Ovary (tissue), 3 donors: ENCODE measurements at regions not wholly inside any gene's neighbourhood (a gene's known extent, or its start where the extent isn't known, plus 50 kb on each side); places are given as distances from the start of the nearest gene placed in this dataset.

Experiments used
- CTCF ChIP-seq, 3 donors: fragments of 450-650 bp in 2 of 3; fragments of 200-600 bp in 1 of 3; IDR thresholded peaks; one replicate each; pipeline versions ENCODE4 v1.5.1 to v1.8.0; 2016 to 2022; ENCODE audit warnings: antibody characterized with exemption in 3 of 3, mild to moderate bottlenecking in 1 of 3
- EP300 ChIP-seq: sonication (generic); formaldehyde crosslinking; IDR thresholded peaks from one replicate; pipeline ENCODE4 v1.6.1; 2017; ENCODE audit warnings: antibody characterized with exemption
- POLR2A ChIP-seq: fragments of 450-650 bp; IDR thresholded peaks from one replicate; pipeline ENCODE4 v1.6.1; 2017; ENCODE audit warnings: antibody characterized with exemption, mild to moderate bottlenecking, moderate library complexity
- donor health status: DM: no; HTN: no; CAD: no.

GRCh38 chr12:13313886-13314285, 117.4 kb downstream of the EMP1 start:
- TF ChIP-seq POLR2A (no peak), CTCF (IDR thresholded peaks at IDR 0.05) (no peak), EP300 (no peak)
